ENCODE measurements at regions not wholly inside any gene's neighbourhood (a gene's known extent, or its start where the extent isn't known, plus 50 kb on each side); places are given as distances from the start of the nearest gene placed in this dataset.

- Histone ChIP-seq H3K4me2 (ENCODE audit: unreplicated experiment) (peak overlapping the region; percentile 51), H3K27ac (peak overlapping the region; percentile 66), H3K9me2 (ENCODE audit: insufficient read depth) (no peaks in the 10 kb centered on the region), H4K20me1 (ENCODE audit: insufficient read depth) (no peaks in the 10 kb centered on the region), H3K9ac (peak overlapping the region; percentile 22; the same call in 1 of the 2 replicates), H3K9me3 (ENCODE audit: low read depth) (no peaks in the 10 kb centered on the region), H2AFZ (no peak overlapping the region), H3K4me1 (ENCODE audit: insufficient read depth) (peaks cover 22% of the 10 kb centered on the region), H3K79me2 (ENCODE audit: insufficient read depth) (no peaks in the 10 kb centered on the region), H3K36me3 (ENCODE audit: low read depth) (no peaks in the 10 kb centered on the region), H3K27me3 (replicated peaks; ENCODE audit: insufficient read depth) (no peaks in the 10 kb centered on the region), H3F3A (ENCODE audit: insufficient read depth) (peaks cover 21% of the 10 kb centered on the region), H3K4me3 (peak overlapping the region; percentile 0; the same call in 1 of the 2 replicates)
- no peak for TF ChIP-seq EZH2 (IDR thresholded peaks at IDR 0.05; ENCODE audit: insufficient read depth, poor library complexity, severe bottlenecking)
- TF ChIP-seq EZH2phosphoT487 (IDR thresholded peaks at IDR 0.05; ENCODE audit: insufficient read depth, low read depth), result no peak
- 29 to 40% methylated on average over 4 of the region's 4 CpGs for WGBS, 2 experiments (ENCODE audit: low coverage in 1 of 2, low lambda C conversion rate in 2 of 2, missing lambda C conversion rate in 2 of 2)
- in situ Hi-C loops (cut with MboI), result no loop called here
- peak; percentile 47 for DNase-seq
Observed at GRCh38 chr14:26841326-26841725, 243.5 kb upstream of the NOVA1 start.

- peak overlapping the region; percentile 56 for H3K9ac ChIP-seq
- TF ChIP-seq EZH2phosphoT487 (IDR thresholded peaks at IDR 0.05; ENCODE audit: insufficient read depth, low read depth) (no peak), EZH2 (IDR thresholded peaks at IDR 0.05; ENCODE audit: insufficient read depth, poor library complexity, severe bottlenecking) (no peak)
- no peaks in the 10 kb centered on the region for H3K27me3 ChIP-seq (replicated peaks; ENCODE audit: insufficient read depth)
- H3K4me2 ChIP-seq (ENCODE audit: unreplicated experiment), result peak overlapping the region; percentile 51
- peak overlapping the region; percentile 46; the same call in 1 of the 2 replicates for H2AFZ ChIP-seq
- 1 to 5% methylated on average over 3 of the region's 3 CpGs for WGBS, 2 experiments (ENCODE audit: low coverage in 1 of 2, low lambda C conversion rate in 2 of 2, missing lambda C conversion rate in 2 of 2)
- peaks cover 21% of the 10 kb centered on the region for H3F3A ChIP-seq (ENCODE audit: insufficient read depth)
- H3K9me2 ChIP-seq (ENCODE audit: insufficient read depth), result no peaks in the 10 kb centered on the region
- H3K4me1 ChIP-seq (ENCODE audit: insufficient read depth), result peaks cover 24% of the 10 kb centered on the region
- no peaks in the 10 kb centered on the region for H4K20me1 ChIP-seq (ENCODE audit: insufficient read depth)
- H3K4me3 ChIP-seq, result peak overlapping the region; percentile 18; the same call in 1 of the 2 replicates
- no peaks in the 10 kb centered on the region for H3K36me3 ChIP-seq (ENCODE audit: low read depth)
- no peaks in the 10 kb centered on the region for H3K79me2 ChIP-seq (ENCODE audit: insufficient read depth)
- no peaks in the 10 kb centered on the region for H3K9me3 ChIP-seq (ENCODE audit: low read depth)
- in situ Hi-C loops (cut with MboI), result no loop called here
- DNase-seq, result peak; percentile 96
- peak overlapping the region; percentile 76 for H3K27ac ChIP-seq
Observed at GRCh38 chr14:26841920-26842741, 244.3 kb upstream of the NOVA1 start.

GRCh38 chr14:26845151-26845818 is 247.5 kb upstream of the NOVA1 start:
- in situ Hi-C loops (cut with MboI), result no loop called here
- Histone ChIP-seq H3K36me3 (ENCODE audit: low read depth) (no peaks in the 10 kb centered on the region), H3K27ac (no peak overlapping the region), H3K9me3 (ENCODE audit: low read depth) (no peaks in the 10 kb centered on the region), H3K4me3 (no peak overlapping the region), H3F3A (ENCODE audit: insufficient read depth) (peaks cover 21% of the 10 kb centered on the region), H4K20me1 (ENCODE audit: insufficient read depth) (no peaks in the 10 kb centered on the region), H2AFZ (no peak overlapping the region), H3K9me2 (ENCODE audit: insufficient read depth) (no peaks in the 10 kb centered on the region), H3K79me2 (ENCODE audit: insufficient read depth) (no peaks in the 10 kb centered on the region), H3K27me3 (replicated peaks; ENCODE audit: insufficient read depth) (no peaks in the 10 kb centered on the region), H3K4me2 (ENCODE audit: unreplicated experiment) (no peak overlapping the region), H3K9ac (no peak overlapping the region), H3K4me1 (ENCODE audit: insufficient read depth) (peaks cover 24% of the 10 kb centered on the region)
- TF ChIP-seq EZH2 (IDR thresholded peaks at IDR 0.05; ENCODE audit: insufficient read depth, poor library complexity, severe bottlenecking) (no peak), EZH2phosphoT487 (IDR thresholded peaks at IDR 0.05; ENCODE audit: insufficient read depth, low read depth) (no peak)
- DNase-seq, result no peak
- WGBS, 2 experiments (ENCODE audit: low coverage in 1 of 2, low lambda C conversion rate in 2 of 2, missing lambda C conversion rate in 2 of 2), result 96 to 100% methylated on average over 6 of the region's 6 CpGs

GRCh38 chr14:26846388-26846787 is 248.6 kb upstream of the NOVA1 start:
- Histone ChIP-seq H3K27me3 (replicated peaks; ENCODE audit: insufficient read depth) (no peaks in the 10 kb centered on the region), H3K9me3 (ENCODE audit: low read depth) (no peaks in the 10 kb centered on the region), H3K9me2 (ENCODE audit: insufficient read depth) (no peaks in the 10 kb centered on the region), H3F3A (ENCODE audit: insufficient read depth) (peaks cover 12% of the 10 kb centered on the region), H3K4me1 (ENCODE audit: insufficient read depth) (peaks cover 18% of the 10 kb centered on the region), H2AFZ (no peak overlapping the region), H4K20me1 (ENCODE audit: insufficient read depth) (no peaks in the 10 kb centered on the region), H3K9ac (no peak overlapping the region), H3K27ac (no peak overlapping the region), H3K4me3 (no peak overlapping the region), H3K36me3 (ENCODE audit: low read depth) (no peaks in the 10 kb centered on the region), H3K79me2 (ENCODE audit: insufficient read depth) (no peaks in the 10 kb centered on the region), H3K4me2 (ENCODE audit: unreplicated experiment) (no peak overlapping the region)
- in situ Hi-C loops (cut with MboI), result no loop called here
- TF ChIP-seq EZH2 (IDR thresholded peaks at IDR 0.05; ENCODE audit: insufficient read depth, poor library complexity, severe bottlenecking), result no peak
- no peak for TF ChIP-seq EZH2phosphoT487 (IDR thresholded peaks at IDR 0.05; ENCODE audit: insufficient read depth, low read depth)
- DNase-seq, result no peak
- 9 to 47% methylated on average over 1 to 2 of the region's 2 CpGs for WGBS, 2 experiments (ENCODE audit: low coverage in 1 of 2, low lambda C conversion rate in 2 of 2, missing lambda C conversion rate in 2 of 2)
